Endodermal cell (in vitro differentiated cells): ENCODE measurements at regions not wholly inside any gene's neighbourhood (a gene's known extent, or its start where the extent isn't known, plus 50 kb on each side); places are given as distances from the start of the nearest gene placed in this dataset.

Experiments used
- DNase-seq: peaks from one replicate; pipeline ENCODE4 v3.0.0-alpha.2; 2017
- H3K27ac ChIP-seq: 2 replicates; pipeline ENCODE4 v1.5.1; 2013; ENCODE audit warnings: mild to moderate bottlenecking, low read depth, low read length, moderate library complexity
- H3K27me3 ChIP-seq: 2 replicates; pipeline ENCODE4 v1.6.1; 2013; ENCODE audit warnings: mild to moderate bottlenecking, low read length, moderate library complexity; ENCODE audit not compliant: insufficient read depth, control insufficient read depth, poor library complexity, severe bottlenecking
- H3K36me3 ChIP-seq: 2 replicates; pipeline ENCODE4 v1.7.0; 2013; ENCODE audit warnings: mild to moderate bottlenecking, low read length, moderate library complexity; ENCODE audit not compliant: control insufficient read depth, insufficient read depth
- H3K4me1 ChIP-seq: one replicate; pipeline ENCODE4 v1.7.0; 2013; ENCODE audit warnings: low read length; ENCODE audit not compliant: control insufficient read depth, insufficient read depth
- H3K4me3 ChIP-seq: 2 replicates; pipeline ENCODE4 v1.5.1; 2013; ENCODE audit warnings: mild to moderate bottlenecking, low read length, moderate library complexity
- H3K9ac ChIP-seq: 2 replicates; pipeline ENCODE4 v1.6.1; 2013; ENCODE audit warnings: mild to moderate bottlenecking, low read length, moderate library complexity; ENCODE audit not compliant: poor library complexity, severe bottlenecking; ENCODE audit errors: extremely low read depth
- H3K9me3 ChIP-seq: 2 replicates; pipeline ENCODE4 v1.6.1; 2013; ENCODE audit warnings: mild to moderate bottlenecking, low read length, moderate library complexity; ENCODE audit not compliant: control insufficient read depth
- H3K27ac Mint-ChIP-seq: 2 replicates; pipeline ENCODE4 v1.8.0; 2020; ENCODE audit warnings: mixed read lengths
- H3K27me3 Mint-ChIP-seq: 2 replicates; pipeline ENCODE4 v1.8.0; 2021; ENCODE audit warnings: mild to moderate bottlenecking, mixed read lengths; ENCODE audit not compliant: insufficient read depth
- H3K36me3 Mint-ChIP-seq: 2 replicates; pipeline ENCODE4 v1.8.0; 2020; ENCODE audit warnings: low read depth, mixed read lengths
- H3K4me1 Mint-ChIP-seq: 2 replicates; pipeline ENCODE4 v1.8.0; 2020; ENCODE audit warnings: mixed read lengths
- H3K4me3 Mint-ChIP-seq: 2 replicates; pipeline ENCODE4 v1.8.0; 2020; ENCODE audit warnings: mild to moderate bottlenecking, moderate library complexity, mixed read lengths
- H3K9me3 Mint-ChIP-seq: 2 replicates; pipeline ENCODE4 v1.8.0; 2020; ENCODE audit warnings: mild to moderate bottlenecking, mixed read lengths
- WGBS, 2 experiments: methylation state at CpG; one replicate each; pipeline versions ENCODE4 v1.1.5 to v1.1.7; 2013; ENCODE audit warnings: missing lambda C conversion rate in 2 of 2, mixed read lengths in 1 of 2; ENCODE audit not compliant: insufficient coverage in 1 of 2, insufficient read length in 1 of 2; 5-methylcytosine and 5-hydroxymethylcytosine counted together
- TF ChIP-seq, protein P1 (sequence below): fragments of 200-600 bp; sonication (generic); conservative IDR thresholded peaks from 2 replicates; pipeline ENCODE4 v1.5.0; 2021; ENCODE audit warnings: antibody characterized with exemption, mild to moderate bottlenecking

DNA sequence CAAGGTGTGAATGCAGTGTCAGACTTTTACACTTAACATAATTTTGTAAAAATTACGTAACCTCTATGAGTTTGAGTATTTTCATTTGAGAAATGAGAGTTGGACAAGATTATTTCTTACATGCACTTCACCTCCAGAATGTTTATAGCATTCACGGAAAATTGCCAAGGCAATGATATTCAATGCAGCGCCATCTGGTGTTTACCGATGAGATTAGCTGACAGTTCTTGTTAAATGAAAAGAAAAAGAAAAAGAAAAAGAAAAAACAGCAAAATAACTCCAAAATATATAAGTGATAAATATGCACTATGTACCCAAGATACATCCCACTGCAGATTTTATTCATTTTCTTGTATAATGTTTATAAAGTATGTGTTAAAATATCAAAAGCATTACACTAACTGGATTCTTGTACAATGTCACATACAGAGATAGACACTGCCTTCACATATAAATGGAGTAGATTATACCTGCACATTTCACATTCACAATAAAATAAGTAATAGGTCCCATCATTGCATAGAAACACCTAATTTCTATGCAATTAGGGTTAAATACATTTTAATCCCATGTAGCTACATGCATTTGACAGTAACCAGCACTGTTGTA lies 976.3 kb upstream of the FAT3 start:
- 3% methylated on average over 3 of the region's 4 CpGs; no CpG with 5 or more reads in 1 of the 2 experiments for WGBS, 2 experiments
- Histone ChIP-seq H3K4me1 (no peaks in the 10 kb centered on the region), H3K9ac (no peak overlapping the region), H3K27me3 (no peaks in the 10 kb centered on the region), H3K9me3 (no peaks in the 10 kb centered on the region), H3K36me3 (no peaks in the 10 kb centered on the region), H3K4me3 (no peak overlapping the region), H3K27ac (no peak overlapping the region)
- Mint-ChIP-seq H3K4me3 (no peak overlapping the region), H3K36me3 (no peaks in the 10 kb centered on the region), H3K27me3 (peaks cover 8% of the 10 kb centered on the region), H3K4me1 (no peaks in the 10 kb centered on the region), H3K9me3 (peaks cover 2% of the 10 kb centered on the region), H3K27ac (no peak overlapping the region)
- DNase-seq: peak; percentile 73
- TF ChIP-seq, protein P1, sequence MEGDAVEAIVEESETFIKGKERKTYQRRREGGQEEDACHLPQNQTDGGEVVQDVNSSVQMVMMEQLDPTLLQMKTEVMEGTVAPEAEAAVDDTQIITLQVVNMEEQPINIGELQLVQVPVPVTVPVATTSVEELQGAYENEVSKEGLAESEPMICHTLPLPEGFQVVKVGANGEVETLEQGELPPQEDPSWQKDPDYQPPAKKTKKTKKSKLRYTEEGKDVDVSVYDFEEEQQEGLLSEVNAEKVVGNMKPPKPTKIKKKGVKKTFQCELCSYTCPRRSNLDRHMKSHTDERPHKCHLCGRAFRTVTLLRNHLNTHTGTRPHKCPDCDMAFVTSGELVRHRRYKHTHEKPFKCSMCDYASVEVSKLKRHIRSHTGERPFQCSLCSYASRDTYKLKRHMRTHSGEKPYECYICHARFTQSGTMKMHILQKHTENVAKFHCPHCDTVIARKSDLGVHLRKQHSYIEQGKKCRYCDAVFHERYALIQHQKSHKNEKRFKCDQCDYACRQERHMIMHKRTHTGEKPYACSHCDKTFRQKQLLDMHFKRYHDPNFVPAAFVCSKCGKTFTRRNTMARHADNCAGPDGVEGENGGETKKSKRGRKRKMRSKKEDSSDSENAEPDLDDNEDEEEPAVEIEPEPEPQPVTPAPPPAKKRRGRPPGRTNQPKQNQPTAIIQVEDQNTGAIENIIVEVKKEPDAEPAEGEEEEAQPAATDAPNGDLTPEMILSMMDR: peak; percentile 88

DNA sequence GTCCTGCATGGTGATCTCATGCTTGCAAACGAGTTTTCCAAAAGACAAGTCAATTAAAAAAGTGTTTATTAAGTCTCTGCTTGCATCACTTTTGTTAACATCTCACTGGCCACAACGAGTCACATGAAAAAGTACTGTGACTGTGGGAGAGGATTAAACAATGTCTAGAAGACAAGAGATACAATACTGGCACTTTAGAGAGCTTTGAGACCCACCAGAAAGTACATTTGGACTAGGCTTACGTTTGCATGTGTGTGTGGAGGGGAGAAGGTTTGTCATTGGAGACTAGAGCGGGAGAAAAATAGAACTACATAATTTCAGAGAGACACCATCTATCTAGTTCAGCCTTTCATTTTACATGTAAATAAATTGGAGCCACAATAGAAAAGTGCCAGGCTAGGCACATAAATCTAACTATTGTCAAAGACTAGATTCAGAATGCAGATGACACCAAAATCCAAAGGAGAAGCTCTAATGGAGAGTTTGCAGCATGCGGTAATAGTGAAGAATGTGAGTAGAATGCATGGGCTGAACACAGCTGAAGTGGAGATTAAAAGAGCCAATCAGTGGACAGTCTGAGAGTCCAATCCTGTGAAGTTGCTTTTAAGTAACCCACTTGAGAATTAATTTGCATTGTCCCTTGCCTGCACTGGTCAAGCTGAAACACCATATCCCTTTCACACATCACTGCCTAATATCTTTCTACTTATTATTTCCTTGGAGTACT lies 977.4 kb upstream of the FAT3 start:
- H3K9me3 ChIP-seq: no peaks in the 10 kb centered on the region
- Mint-ChIP-seq H3K36me3 (no peaks in the 10 kb centered on the region), H3K27me3 (peaks cover 7% of the 10 kb centered on the region), H3K9me3 (peaks cover under 1% of the 10 kb centered on the region), H3K4me1 (no peaks in the 10 kb centered on the region), H3K4me3 (no peak overlapping the region), H3K27ac (no peak overlapping the region)
- no peaks in the 10 kb centered on the region for H3K27me3 ChIP-seq
- no peak for DNase-seq
- WGBS, 2 experiments: 94 to 100% methylated on average over 2 to 4 of the region's 5 CpGs
- H3K4me3 ChIP-seq: no peak overlapping the region
- no peak overlapping the region for H3K27ac ChIP-seq
- no peak overlapping the region for H3K9ac ChIP-seq
- H3K36me3 ChIP-seq: no peaks in the 10 kb centered on the region
- no peaks in the 10 kb centered on the region for H3K4me1 ChIP-seq
- TF ChIP-seq, protein P1: no peak

DNA sequence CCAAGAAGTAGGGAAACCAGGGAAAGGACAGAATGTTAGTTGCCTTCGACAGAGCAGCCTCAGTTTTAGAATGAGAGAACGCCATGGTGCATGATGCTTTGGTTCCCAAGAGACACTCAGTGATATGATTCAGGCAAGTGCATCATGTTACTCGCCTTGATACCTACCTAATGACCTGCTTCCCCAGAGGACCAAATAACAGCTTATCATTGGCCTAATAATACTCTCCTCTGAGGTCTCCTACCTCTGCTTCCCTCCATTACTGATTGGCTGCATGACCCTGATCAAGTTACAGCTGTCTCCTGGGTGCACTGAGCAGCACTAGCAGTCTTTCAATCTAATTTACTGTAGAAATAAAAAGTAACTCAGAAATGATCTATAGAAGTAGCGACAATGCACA lies 979.7 kb upstream of the FAT3 start:
- H3K27ac ChIP-seq: no peak overlapping the region
- Mint-ChIP-seq H3K4me1 (no peaks in the 10 kb centered on the region), H3K36me3 (no peaks in the 10 kb centered on the region), H3K9me3 (no peaks in the 10 kb centered on the region), H3K27ac (no peak overlapping the region), H3K27me3 (no peaks in the 10 kb centered on the region), H3K4me3 (no peak overlapping the region)
- 93 to 100% methylated on average over 2 to 4 of the region's 4 CpGs for WGBS, 2 experiments
- H3K27me3 ChIP-seq: no peaks in the 10 kb centered on the region
- no peak overlapping the region for H3K9ac ChIP-seq
- no peak overlapping the region for H3K4me3 ChIP-seq
- TF ChIP-seq, protein P1: no peak
- no peaks in the 10 kb centered on the region for H3K4me1 ChIP-seq
- no peak for DNase-seq
- H3K36me3 ChIP-seq: no peaks in the 10 kb centered on the region
- no peaks in the 10 kb centered on the region for H3K9me3 ChIP-seq
